ENCODE measurements at regions not wholly inside any gene's neighbourhood (a gene's known extent, or its start where the extent isn't known, plus 50 kb on each side); places are given as distances from the start of the nearest gene placed in this dataset.

DNA sequence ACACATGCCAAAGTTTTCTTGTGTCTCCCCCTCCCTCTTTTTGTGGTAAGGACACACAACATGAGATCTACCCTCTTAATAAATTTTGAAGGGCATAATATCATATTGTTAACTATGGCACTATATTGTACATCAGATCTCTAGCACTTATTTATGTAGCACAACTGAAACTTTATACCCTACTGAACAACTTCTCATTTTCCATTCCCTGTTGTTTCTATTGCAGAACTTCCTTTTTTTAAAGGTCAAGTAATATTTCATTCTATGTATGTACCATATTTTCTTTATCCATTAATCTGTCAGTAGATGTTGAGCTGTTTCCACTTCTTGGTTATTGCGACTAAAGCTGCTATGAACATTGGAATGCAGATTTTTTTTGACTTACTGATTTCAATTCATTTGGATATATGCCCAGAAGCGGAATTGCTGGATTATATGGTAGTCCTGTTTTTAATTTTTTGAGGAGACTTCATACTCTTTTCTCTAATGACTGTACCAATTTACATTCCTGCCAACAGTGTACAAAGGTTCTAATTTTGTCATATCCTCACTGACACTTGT is 305.3 kb downstream of the PRR16 start:
- no peaks in the 10 kb centered on the region for H3K36me3 ChIP-seq
- in situ Hi-C loops (cut with MboI; ENCODE audit: low pct_ligation_motif_present in 1 of 4, low pct_unique_long_range_greater_than_20kb in 1 of 4, low sequenced_read_pairs in 3 of 4) = no loop called here
- no peak overlapping the region for H3K4me3 ChIP-seq
- H3K9me3 ChIP-seq = no peaks in the 10 kb centered on the region
- H3K27ac ChIP-seq = no peak overlapping the region
- WGBS, 2 donors (ENCODE audit: low coverage in 1 of 2) = 64 to 70% methylated on average over 2 of the region's 2 CpGs
- no peak for DNase-seq
- H3K27me3 ChIP-seq = no peaks in the 10 kb centered on the region
- no peaks in the 10 kb centered on the region for H3K4me1 ChIP-seq
- TF ChIP-seq POLR2AphosphoS5 (IDR thresholded peaks at IDR 0.05) = no peak
- no peak for TF ChIP-seq EP300 (IDR thresholded peaks at IDR 0.05; ENCODE audit: low read depth)
- TF ChIP-seq POLR2A (IDR thresholded peaks at IDR 0.05) = no peak
- TF ChIP-seq, protein P1, sequence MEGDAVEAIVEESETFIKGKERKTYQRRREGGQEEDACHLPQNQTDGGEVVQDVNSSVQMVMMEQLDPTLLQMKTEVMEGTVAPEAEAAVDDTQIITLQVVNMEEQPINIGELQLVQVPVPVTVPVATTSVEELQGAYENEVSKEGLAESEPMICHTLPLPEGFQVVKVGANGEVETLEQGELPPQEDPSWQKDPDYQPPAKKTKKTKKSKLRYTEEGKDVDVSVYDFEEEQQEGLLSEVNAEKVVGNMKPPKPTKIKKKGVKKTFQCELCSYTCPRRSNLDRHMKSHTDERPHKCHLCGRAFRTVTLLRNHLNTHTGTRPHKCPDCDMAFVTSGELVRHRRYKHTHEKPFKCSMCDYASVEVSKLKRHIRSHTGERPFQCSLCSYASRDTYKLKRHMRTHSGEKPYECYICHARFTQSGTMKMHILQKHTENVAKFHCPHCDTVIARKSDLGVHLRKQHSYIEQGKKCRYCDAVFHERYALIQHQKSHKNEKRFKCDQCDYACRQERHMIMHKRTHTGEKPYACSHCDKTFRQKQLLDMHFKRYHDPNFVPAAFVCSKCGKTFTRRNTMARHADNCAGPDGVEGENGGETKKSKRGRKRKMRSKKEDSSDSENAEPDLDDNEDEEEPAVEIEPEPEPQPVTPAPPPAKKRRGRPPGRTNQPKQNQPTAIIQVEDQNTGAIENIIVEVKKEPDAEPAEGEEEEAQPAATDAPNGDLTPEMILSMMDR (IDR thresholded peaks at IDR 0.05) = no peak
- intact Hi-C loops (cut with DNase I; ENCODE audit: low total_unique reads) = no loop called here

DNA sequence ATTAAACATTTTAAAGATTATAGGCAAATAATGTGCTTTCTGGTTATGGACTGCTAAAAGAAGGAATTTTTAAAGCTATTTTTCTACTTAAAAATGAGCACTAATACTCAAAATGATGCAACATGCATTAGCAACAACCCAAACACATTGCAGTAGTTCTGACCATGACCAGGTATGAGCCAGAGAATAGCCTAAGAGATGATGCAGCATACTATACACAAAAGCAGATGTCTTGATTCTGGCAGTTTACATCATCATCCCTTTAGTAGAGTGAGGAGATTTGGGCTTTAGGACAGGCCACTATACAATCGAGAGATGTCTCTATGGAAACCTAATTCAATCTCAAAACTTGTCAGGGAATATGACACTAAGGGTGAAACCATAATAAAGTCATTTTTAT is 307.1 kb downstream of the PRR16 start:
- no peaks in the 10 kb centered on the region for H3K4me1 ChIP-seq
- H3K27ac ChIP-seq = no peak overlapping the region
- in situ Hi-C loops (cut with MboI; ENCODE audit: low pct_ligation_motif_present in 1 of 4, low pct_unique_long_range_greater_than_20kb in 1 of 4, low sequenced_read_pairs in 3 of 4) = no loop called here
- no peak overlapping the region for H3K4me3 ChIP-seq
- TF ChIP-seq POLR2A (IDR thresholded peaks at IDR 0.05) (no peak), EP300 (IDR thresholded peaks at IDR 0.05; ENCODE audit: low read depth) (no peak), POLR2AphosphoS5 (IDR thresholded peaks at IDR 0.05) (no peak)
- TF ChIP-seq, protein P1 (IDR thresholded peaks at IDR 0.05) = no peak
- intact Hi-C loops (cut with DNase I; ENCODE audit: low total_unique reads) = no loop called here
- no peaks in the 10 kb centered on the region for H3K9me3 ChIP-seq
- H3K36me3 ChIP-seq = no peaks in the 10 kb centered on the region
- H3K27me3 ChIP-seq = no peaks in the 10 kb centered on the region
- WGBS, 2 donors (ENCODE audit: low coverage in 1 of 2) = 64 to 80% methylated on average over 1 of the region's 1 CpG
- no peak for DNase-seq

- intact Hi-C loops (cut with DNase I; ENCODE audit: low total_unique reads) (no loop called here), in situ Hi-C loops (cut with MboI; ENCODE audit: low pct_ligation_motif_present in 1 of 4, low pct_unique_long_range_greater_than_20kb in 1 of 4, low sequenced_read_pairs in 3 of 4) (no loop called here)
- Histone ChIP-seq H3K4me3 (no peak overlapping the region), H3K36me3 (no peaks in the 10 kb centered on the region), H3K9me3 (no peaks in the 10 kb centered on the region), H3K4me1 (no peaks in the 10 kb centered on the region), H3K27me3 (no peaks in the 10 kb centered on the region), H3K27ac (no peak overlapping the region)
- 68 to 78% methylated on average over 7 of the region's 7 CpGs for WGBS, 2 donors (ENCODE audit: low coverage in 1 of 2)
- no peak for DNase-seq
- no peak for TF ChIP-seq POLR2AphosphoS5 (IDR thresholded peaks at IDR 0.05)
- no peak for TF ChIP-seq POLR2A (IDR thresholded peaks at IDR 0.05)
- TF ChIP-seq EP300 (IDR thresholded peaks at IDR 0.05; ENCODE audit: low read depth) = no peak
- TF ChIP-seq, protein P1 (IDR thresholded peaks at IDR 0.05) = no peak
These were observed 314.7 kb downstream of the PRR16 start for GRCh38 chr5:120778491-120779484.

DNA sequence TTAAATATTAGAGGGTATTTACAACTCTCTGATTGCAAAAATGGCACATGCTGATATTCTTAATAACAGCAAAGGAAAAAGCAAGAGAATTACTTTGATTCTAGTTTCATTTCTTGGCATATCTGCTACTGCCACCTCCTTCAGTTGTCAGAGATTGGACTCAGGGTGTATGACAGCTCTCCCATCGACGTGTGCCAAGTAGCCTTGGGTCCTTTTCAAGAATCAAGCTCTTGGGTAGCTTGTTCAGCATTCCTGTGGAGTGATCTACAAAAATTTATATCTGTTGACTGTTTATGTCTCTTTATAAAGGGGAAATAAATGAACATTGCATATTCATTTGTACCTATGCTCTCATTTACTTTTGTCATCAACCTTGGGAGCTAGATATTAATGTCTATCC is 315.6 kb downstream of the PRR16 start:
- no peak overlapping the region for H3K27ac ChIP-seq
- TF ChIP-seq, protein P1 (IDR thresholded peaks at IDR 0.05) = no peak
- TF ChIP-seq POLR2A (IDR thresholded peaks at IDR 0.05) (no peak), EP300 (IDR thresholded peaks at IDR 0.05; ENCODE audit: low read depth) (no peak), POLR2AphosphoS5 (IDR thresholded peaks at IDR 0.05) (no peak)

More for the DNA sequence above, 315.6 kb downstream of the PRR16 start:
- DNase-seq = no peak
- in situ Hi-C loops (cut with MboI; ENCODE audit: low pct_ligation_motif_present in 1 of 4, low pct_unique_long_range_greater_than_20kb in 1 of 4, low sequenced_read_pairs in 3 of 4) (no loop called here), intact Hi-C loops (cut with DNase I; ENCODE audit: low total_unique reads) (no loop called here)
- Histone ChIP-seq H3K36me3 (no peaks in the 10 kb centered on the region), H3K27me3 (no peaks in the 10 kb centered on the region), H3K4me3 (no peak overlapping the region), H3K9me3 (no peaks in the 10 kb centered on the region), H3K4me1 (no peaks in the 10 kb centered on the region)
- WGBS, 2 donors (ENCODE audit: low coverage in 1 of 2) = 50 to 59% methylated on average over 2 of the region's 2 CpGs

All from transverse colon (tissue), 4 donors.